PC-3 (cell line): ENCODE measurements at regions not wholly inside any gene's neighbourhood (a gene's known extent, or its start where the extent isn't known, plus 50 kb on each side); places are given as distances from the start of the nearest gene placed in this dataset.

Source experiments
- ATAC-seq: fragments of 200-7000 bp; cut with Tn5 transposase; 2 replicates; pipeline ENCODE4 v1.9.1; 2020; ENCODE audit warnings: mild to moderate bottlenecking, moderate library complexity
- BruUV-seq: library from RNA; stranded (reverse); fragments of 400-500 nt; replicated peaks from 2 replicates; lab custom pipeline; 2021; lab: Mats Ljungman, UMichigan
- CTCF ChIA-PET: fragments of 300-600 bp; sonication (Branson Sonifier 250); formaldehyde crosslinking; loops from one replicate; lab custom pipeline; 2022; ENCODE audit warnings: antibody characterized with exemption; lab: Charles Lee
- POLR2A ChIA-PET: fragments of 300-600 bp; sonication (Branson Sonifier 250); formaldehyde crosslinking; loops from one replicate; lab custom pipeline; 2022; ENCODE audit warnings: antibody characterized with exemption; ENCODE audit not compliant: unreplicated experiment; lab: Charles Lee
- DNase-seq: peaks from one replicate; pipeline ENCODE4 v3.0.0-alpha.2; 2015
- H2AFZ ChIP-seq: fragments of 300-600 bp; sonication (generic); 2 replicates; pipeline ENCODE4 v1.6.0; 2016; ENCODE audit warnings: antibody characterized with exemption, low read length
- H3F3A ChIP-seq: fragments of 300-600 bp; sonication (generic); one replicate; pipeline ENCODE4 v1.6.0; 2017; ENCODE audit warnings: antibody characterized with exemption, low read length, control low read depth, mild to moderate bottlenecking; ENCODE audit not compliant: unreplicated experiment
- H3K27ac ChIP-seq: fragments of 300-600 bp; sonication (generic); 2 replicates; pipeline ENCODE4 v1.5.1; 2016; ENCODE audit warnings: mild to moderate bottlenecking, low read length
- H3K27me3 ChIP-seq: fragments of 300-600 bp; sonication (generic); 2 replicates; pipeline ENCODE4 v1.6.1; 2016; ENCODE audit warnings: low read length, mixed read lengths
- H3K36me3 ChIP-seq: fragments of 300-600 bp; sonication (generic); 2 replicates; pipeline ENCODE4 v1.6.1; 2016; ENCODE audit warnings: low read depth, mixed run types, low read length, mixed read lengths
- H3K4me1 ChIP-seq: fragments of 300-600 bp; sonication (generic); 2 replicates; pipeline ENCODE4 v1.5.1; 2016; ENCODE audit warnings: low read length; ENCODE audit not compliant: insufficient read depth
- H3K4me2 ChIP-seq: fragments of 300-600 bp; sonication (generic); 2 replicates; pipeline ENCODE4 v1.6.0; 2016; ENCODE audit warnings: low read length
- H3K4me3 ChIP-seq: fragments of 300-600 bp; sonication (generic); 2 replicates; pipeline ENCODE4 v1.5.1; 2016; ENCODE audit warnings: mild to moderate bottlenecking, low read length, mixed read lengths
- H3K79me2 ChIP-seq: fragments of 300-600 bp; sonication (generic); 2 replicates; pipeline ENCODE4 v1.6.1; 2017; ENCODE audit warnings: low read length, mixed read lengths
- H3K9ac ChIP-seq: fragments of 300-600 bp; sonication (generic); 2 replicates; pipeline ENCODE4 v1.6.0; 2016; ENCODE audit warnings: mild to moderate bottlenecking, low read length
- H3K9me2 ChIP-seq: fragments of 300-600 bp; sonication (generic); replicated peaks from 2 replicates; pipeline ENCODE4 v1.6.1; 2016; ENCODE audit warnings: mixed run types, low read length, mixed read lengths
- H3K9me3 ChIP-seq: fragments of 300-600 bp; sonication (generic); 2 replicates; pipeline ENCODE4 v1.6.1; 2016; ENCODE audit warnings: low read length, mixed read lengths
- H4K20me1 ChIP-seq: fragments of 300-600 bp; sonication (generic); 2 replicates; pipeline ENCODE4 v1.6.1; 2016; ENCODE audit warnings: low read length, mixed read lengths
- EZH2 ChIP-seq: fragments of 300-600 bp; sonication (generic); IDR thresholded peaks from one replicate; pipeline ENCODE4 v1.6.1; 2017; ENCODE audit warnings: antibody characterized with exemption, mild to moderate bottlenecking, low read length; ENCODE audit not compliant: unreplicated experiment
- EZH2phosphoT487 ChIP-seq: fragments of 300-600 bp; sonication (generic); IDR thresholded peaks from 2 replicates; pipeline ENCODE4 v1.6.1; 2018; ENCODE audit warnings: mild to moderate bottlenecking, antibody characterized with exemption, low read length, borderline replicate concordance
- intact Hi-C: fragments of 100-400 bp; cut with micrococcal nuclease; formaldehyde crosslinking; loops from 2 replicates; pipeline ENCODE4 v1.9.0; 2023
- TF ChIP-seq, protein P1 (sequence below): fragments of 300-600 bp; sonication (generic); conservative IDR thresholded peaks from 2 replicates; pipeline ENCODE4 v1.5.1; 2017; ENCODE audit warnings: antibody characterized with exemption, low read depth, mild to moderate bottlenecking, low read length

DNA sequence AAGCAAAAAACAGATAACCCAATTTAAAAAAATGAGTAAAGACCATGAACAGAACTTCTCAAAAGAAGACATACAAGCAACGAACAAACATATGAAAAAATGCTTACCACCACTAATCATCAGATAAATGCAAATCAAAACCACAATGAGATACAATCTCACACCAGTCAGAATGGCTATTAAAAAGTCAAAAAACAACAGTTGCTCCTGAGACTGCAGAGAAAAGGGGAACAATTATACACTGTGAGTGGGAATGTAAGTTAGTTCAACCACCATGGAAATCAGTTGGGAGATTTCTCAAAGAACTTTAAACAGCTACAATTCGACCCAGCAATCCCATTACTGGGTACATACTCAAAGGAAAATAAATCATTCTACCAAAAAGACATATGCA is 131.6 kb downstream of the PTGER3 start:
- Histone ChIP-seq H3K79me2 (no peaks in the 10 kb centered on the region), H3K9me2 (no peaks in the 10 kb centered on the region), H3K9me3 (no peaks in the 10 kb centered on the region), H3K4me3 (no peak overlapping the region), H3K27ac (no peak overlapping the region), H3K4me2 (no peak overlapping the region), H3K36me3 (no peaks in the 10 kb centered on the region), H2AFZ (no peak overlapping the region), H3K4me1 (no peaks in the 10 kb centered on the region), H4K20me1 (no peaks in the 10 kb centered on the region), H3F3A (no peaks in the 10 kb centered on the region), H3K27me3 (peaks cover 4% of the 10 kb centered on the region; the same call in 1 of the 2 replicates), H3K9ac (no peak overlapping the region)
- intact Hi-C loops, result no loop called here
- DNase-seq (no peak), ATAC-seq (no peak)
- TF ChIP-seq EZH2 (no peak), EZH2phosphoT487 (no peak)
- TF ChIP-seq, protein P1, sequence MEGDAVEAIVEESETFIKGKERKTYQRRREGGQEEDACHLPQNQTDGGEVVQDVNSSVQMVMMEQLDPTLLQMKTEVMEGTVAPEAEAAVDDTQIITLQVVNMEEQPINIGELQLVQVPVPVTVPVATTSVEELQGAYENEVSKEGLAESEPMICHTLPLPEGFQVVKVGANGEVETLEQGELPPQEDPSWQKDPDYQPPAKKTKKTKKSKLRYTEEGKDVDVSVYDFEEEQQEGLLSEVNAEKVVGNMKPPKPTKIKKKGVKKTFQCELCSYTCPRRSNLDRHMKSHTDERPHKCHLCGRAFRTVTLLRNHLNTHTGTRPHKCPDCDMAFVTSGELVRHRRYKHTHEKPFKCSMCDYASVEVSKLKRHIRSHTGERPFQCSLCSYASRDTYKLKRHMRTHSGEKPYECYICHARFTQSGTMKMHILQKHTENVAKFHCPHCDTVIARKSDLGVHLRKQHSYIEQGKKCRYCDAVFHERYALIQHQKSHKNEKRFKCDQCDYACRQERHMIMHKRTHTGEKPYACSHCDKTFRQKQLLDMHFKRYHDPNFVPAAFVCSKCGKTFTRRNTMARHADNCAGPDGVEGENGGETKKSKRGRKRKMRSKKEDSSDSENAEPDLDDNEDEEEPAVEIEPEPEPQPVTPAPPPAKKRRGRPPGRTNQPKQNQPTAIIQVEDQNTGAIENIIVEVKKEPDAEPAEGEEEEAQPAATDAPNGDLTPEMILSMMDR, result no peak
- CTCF ChIA-PET, result no interaction called here
- BruUV-seq, result no TSS peak
- POLR2A ChIA-PET, result no interaction called here

DNA sequence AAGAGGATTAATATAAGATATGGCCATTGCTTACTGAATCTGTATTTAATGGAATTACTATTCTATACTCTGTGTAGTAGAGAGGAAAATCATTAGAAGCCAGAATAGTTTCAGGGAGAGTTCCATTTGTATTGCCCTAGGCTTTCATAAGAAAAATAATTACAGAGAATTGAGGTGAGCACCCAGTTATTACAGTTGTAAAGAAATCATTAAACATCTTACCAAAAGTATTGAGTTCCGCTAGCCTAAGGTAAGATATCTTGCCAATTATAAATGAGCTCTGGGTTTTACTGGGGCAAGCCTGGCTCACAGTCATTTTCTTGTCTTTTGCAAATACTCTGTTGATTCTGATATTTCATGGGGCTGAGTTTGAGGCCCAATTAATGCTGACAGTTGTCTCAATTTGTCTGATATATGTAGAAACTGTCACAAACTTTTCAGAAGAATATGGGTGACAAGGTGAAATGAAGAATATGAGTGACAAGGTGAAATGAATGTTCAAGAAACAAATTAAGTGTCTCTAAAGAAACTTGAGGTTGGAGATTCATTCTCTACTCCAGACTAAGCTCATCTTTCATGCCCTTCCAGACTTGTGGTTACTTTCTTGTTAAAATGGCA is 127.8 kb downstream of the PTGER3 start:
- ATAC-seq (no peak), DNase-seq (no peak)
- Histone ChIP-seq H3K9me3 (peaks cover 10% of the 10 kb centered on the region), H3F3A (no peaks in the 10 kb centered on the region), H3K4me3 (no peak overlapping the region), H3K36me3 (no peaks in the 10 kb centered on the region), H2AFZ (no peak overlapping the region), H3K27ac (no peak overlapping the region), H3K27me3 (no peaks in the 10 kb centered on the region), H3K79me2 (no peaks in the 10 kb centered on the region), H3K9ac (no peak overlapping the region), H3K4me1 (no peaks in the 10 kb centered on the region), H3K4me2 (no peak overlapping the region), H4K20me1 (no peaks in the 10 kb centered on the region), H3K9me2 (no peaks in the 10 kb centered on the region)
- no TSS peak for BruUV-seq
- TF ChIP-seq EZH2, result no peak
- TF ChIP-seq, protein P1, result no peak
- no peak for TF ChIP-seq EZH2phosphoT487
- POLR2A ChIA-PET, result no interaction called here
- intact Hi-C loops, result no loop called here
- CTCF ChIA-PET, result no interaction called here
